ENCODE measurements at regions not wholly inside any gene's neighbourhood (a gene's known extent, or its start where the extent isn't known, plus 50 kb on each side); places are given as distances from the start of the nearest gene placed in this dataset.

DNA sequence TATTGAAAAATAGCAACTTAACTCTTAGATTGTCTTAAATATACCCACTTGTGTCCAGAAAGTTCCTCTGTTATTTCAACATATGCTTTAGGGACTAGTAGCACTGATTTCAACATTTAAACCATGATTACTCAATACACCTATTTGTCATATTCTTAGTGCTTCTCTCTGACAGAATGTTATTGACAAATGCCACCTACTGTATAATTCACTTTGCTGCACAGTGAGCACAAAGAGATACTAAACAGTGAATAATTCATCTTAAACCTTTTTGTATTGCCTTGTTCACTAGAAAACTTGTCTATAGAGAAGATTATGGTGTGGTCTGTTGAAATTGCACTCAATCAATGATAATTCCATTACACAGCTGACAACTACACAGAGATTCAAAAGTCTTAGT is 692.6 kb downstream of the PCDH17 start (continued):
- TF ChIP-seq, protein P1, sequence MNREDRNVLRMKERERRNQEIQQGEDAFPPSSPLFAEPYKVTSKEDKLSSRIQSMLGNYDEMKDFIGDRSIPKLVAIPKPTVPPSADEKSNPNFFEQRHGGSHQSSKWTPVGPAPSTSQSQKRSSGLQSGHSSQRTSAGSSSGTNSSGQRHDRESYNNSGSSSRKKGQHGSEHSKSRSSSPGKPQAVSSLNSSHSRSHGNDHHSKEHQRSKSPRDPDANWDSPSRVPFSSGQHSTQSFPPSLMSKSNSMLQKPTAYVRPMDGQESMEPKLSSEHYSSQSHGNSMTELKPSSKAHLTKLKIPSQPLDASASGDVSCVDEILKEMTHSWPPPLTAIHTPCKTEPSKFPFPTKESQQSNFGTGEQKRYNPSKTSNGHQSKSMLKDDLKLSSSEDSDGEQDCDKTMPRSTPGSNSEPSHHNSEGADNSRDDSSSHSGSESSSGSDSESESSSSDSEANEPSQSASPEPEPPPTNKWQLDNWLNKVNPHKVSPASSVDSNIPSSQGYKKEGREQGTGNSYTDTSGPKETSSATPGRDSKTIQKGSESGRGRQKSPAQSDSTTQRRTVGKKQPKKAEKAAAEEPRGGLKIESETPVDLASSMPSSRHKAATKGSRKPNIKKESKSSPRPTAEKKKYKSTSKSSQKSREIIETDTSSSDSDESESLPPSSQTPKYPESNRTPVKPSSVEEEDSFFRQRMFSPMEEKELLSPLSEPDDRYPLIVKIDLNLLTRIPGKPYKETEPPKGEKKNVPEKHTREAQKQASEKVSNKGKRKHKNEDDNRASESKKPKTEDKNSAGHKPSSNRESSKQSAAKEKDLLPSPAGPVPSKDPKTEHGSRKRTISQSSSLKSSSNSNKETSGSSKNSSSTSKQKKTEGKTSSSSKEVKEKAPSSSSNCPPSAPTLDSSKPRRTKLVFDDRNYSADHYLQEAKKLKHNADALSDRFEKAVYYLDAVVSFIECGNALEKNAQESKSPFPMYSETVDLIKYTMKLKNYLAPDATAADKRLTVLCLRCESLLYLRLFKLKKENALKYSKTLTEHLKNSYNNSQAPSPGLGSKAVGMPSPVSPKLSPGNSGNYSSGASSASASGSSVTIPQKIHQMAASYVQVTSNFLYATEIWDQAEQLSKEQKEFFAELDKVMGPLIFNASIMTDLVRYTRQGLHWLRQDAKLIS (CRISPR knock-in tag; IDR thresholded peaks at IDR 0.05; ENCODE audit: borderline replicate concordance), result no peak
- TF ChIP-seq NFATC4 (CRISPR knock-in tag; IDR thresholded peaks at IDR 0.05) (no peak), ZBTB21 (CRISPR knock-in tag; IDR thresholded peaks at IDR 0.05; ENCODE audit: borderline replicate concordance) (no peak), ZNF232 (CRISPR knock-in tag; IDR thresholded peaks at IDR 0.05) (no peak), ZNF671 (CRISPR knock-in tag; IDR thresholded peaks at IDR 0.05) (no peak), NFE2L1 (CRISPR knock-in tag; IDR thresholded peaks at IDR 0.05) (no peak)

DNA sequence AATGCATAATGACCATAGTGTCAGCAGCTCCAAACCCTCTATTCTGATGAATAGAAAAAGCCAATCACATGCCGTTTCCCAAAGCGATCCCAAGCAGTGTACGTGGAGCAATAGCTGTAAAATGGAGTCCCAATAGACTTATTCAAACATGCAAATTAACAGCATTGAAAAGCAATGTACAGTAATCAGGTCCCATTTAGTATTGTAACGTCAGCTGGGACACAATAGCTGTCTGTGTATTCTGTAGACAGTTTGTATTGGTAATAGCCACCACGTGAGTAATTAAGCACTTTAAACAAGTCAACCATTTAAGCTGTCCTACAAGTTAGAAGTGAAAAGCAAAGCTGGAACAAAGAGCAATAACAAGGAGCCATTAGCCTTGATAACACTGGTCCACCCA is 698.2 kb downstream of the PCDH17 start:
- Mint-ChIP-seq H3K36me3 (no peaks in the 10 kb centered on the region), H3K27ac (no peak overlapping the region), H3K4me1 (0 out of 2 replicates have a peak, but pooled peaks cover 2% of the 10 kb centered on the region), H3K27me3 (ENCODE audit: low read depth) (no peaks in the 10 kb centered on the region), H3K9me3 (no peaks in the 10 kb centered on the region), H3K4me3 (no peak overlapping the region)
- no peak for DNase-seq (ENCODE audit: low spot score)
- ATAC-seq, result no peak
- TF ChIP-seq JAZF1 (CRISPR knock-in tag; IDR thresholded peaks at IDR 0.05), result no peak
- TF ChIP-seq CREM (CRISPR knock-in tag; IDR thresholded peaks at IDR 0.05), result no peak
- TF ChIP-seq, protein P2, sequence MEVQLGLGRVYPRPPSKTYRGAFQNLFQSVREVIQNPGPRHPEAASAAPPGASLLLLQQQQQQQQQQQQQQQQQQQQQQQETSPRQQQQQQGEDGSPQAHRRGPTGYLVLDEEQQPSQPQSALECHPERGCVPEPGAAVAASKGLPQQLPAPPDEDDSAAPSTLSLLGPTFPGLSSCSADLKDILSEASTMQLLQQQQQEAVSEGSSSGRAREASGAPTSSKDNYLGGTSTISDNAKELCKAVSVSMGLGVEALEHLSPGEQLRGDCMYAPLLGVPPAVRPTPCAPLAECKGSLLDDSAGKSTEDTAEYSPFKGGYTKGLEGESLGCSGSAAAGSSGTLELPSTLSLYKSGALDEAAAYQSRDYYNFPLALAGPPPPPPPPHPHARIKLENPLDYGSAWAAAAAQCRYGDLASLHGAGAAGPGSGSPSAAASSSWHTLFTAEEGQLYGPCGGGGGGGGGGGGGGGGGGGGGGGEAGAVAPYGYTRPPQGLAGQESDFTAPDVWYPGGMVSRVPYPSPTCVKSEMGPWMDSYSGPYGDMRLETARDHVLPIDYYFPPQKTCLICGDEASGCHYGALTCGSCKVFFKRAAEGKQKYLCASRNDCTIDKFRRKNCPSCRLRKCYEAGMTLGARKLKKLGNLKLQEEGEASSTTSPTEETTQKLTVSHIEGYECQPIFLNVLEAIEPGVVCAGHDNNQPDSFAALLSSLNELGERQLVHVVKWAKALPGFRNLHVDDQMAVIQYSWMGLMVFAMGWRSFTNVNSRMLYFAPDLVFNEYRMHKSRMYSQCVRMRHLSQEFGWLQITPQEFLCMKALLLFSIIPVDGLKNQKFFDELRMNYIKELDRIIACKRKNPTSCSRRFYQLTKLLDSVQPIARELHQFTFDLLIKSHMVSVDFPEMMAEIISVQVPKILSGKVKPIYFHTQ (CRISPR knock-in tag; IDR thresholded peaks at IDR 0.05), result no peak
- CTCF ChIA-PET, result interaction anchor here (2.1 kb wide), 1 partner anchor 705 kb away, joined by 4 read pairs; no protein-coding TSS in a partner anchor
- POLR2A ChIA-PET, result no interaction called here

DNA sequence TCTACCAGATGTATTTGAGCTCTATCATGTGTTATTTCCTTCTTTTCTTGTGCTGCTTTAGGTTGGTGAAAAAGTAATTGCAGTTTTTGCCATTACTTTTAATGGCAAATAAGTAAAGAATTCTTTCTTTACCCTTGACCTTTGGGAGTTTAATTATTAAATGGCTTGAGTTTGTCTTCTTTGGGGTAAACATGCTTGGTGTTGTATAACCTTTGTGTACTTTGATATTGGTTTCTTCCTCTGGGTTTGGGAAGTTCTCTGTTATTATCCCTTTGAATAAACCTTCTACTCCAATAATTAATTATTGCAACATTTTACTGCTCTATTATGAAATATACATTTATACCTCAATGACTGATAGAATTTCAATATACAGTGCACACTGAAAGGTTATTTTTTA is 709.4 kb downstream of the PCDH17 start:
- no peak overlapping the region for H3K4me3 Mint-ChIP-seq

More for the DNA sequence above, 709.4 kb downstream of the PCDH17 start:
- H3K27ac Mint-ChIP-seq, result no peak overlapping the region
- H3K4me1 Mint-ChIP-seq, result peaks cover 23% of the 10 kb centered on the region
- H3K9me3 Mint-ChIP-seq, result peaks cover 8% of the 10 kb centered on the region
- H3K36me3 Mint-ChIP-seq, result peaks cover 5% of the 10 kb centered on the region
- H3K27me3 Mint-ChIP-seq (ENCODE audit: low read depth), result no peaks in the 10 kb centered on the region
- TF ChIP-seq, protein P3, sequence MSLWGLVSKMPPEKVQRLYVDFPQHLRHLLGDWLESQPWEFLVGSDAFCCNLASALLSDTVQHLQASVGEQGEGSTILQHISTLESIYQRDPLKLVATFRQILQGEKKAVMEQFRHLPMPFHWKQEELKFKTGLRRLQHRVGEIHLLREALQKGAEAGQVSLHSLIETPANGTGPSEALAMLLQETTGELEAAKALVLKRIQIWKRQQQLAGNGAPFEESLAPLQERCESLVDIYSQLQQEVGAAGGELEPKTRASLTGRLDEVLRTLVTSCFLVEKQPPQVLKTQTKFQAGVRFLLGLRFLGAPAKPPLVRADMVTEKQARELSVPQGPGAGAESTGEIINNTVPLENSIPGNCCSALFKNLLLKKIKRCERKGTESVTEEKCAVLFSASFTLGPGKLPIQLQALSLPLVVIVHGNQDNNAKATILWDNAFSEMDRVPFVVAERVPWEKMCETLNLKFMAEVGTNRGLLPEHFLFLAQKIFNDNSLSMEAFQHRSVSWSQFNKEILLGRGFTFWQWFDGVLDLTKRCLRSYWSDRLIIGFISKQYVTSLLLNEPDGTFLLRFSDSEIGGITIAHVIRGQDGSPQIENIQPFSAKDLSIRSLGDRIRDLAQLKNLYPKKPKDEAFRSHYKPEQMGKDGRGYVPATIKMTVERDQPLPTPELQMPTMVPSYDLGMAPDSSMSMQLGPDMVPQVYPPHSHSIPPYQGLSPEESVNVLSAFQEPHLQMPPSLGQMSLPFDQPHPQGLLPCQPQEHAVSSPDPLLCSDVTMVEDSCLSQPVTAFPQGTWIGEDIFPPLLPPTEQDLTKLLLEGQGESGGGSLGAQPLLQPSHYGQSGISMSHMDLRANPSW (CRISPR knock-in tag; conservative IDR thresholded peaks at IDR 0.05; ENCODE audit: low read depth), result no peak
- TF ChIP-seq, protein P4, sequence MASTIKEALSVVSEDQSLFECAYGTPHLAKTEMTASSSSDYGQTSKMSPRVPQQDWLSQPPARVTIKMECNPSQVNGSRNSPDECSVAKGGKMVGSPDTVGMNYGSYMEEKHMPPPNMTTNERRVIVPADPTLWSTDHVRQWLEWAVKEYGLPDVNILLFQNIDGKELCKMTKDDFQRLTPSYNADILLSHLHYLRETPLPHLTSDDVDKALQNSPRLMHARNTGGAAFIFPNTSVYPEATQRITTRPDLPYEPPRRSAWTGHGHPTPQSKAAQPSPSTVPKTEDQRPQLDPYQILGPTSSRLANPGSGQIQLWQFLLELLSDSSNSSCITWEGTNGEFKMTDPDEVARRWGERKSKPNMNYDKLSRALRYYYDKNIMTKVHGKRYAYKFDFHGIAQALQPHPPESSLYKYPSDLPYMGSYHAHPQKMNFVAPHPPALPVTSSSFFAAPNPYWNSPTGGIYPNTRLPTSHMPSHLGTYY (CRISPR knock-in tag; IDR thresholded peaks at IDR 0.05), result no peak
- TF ChIP-seq, protein P5, sequence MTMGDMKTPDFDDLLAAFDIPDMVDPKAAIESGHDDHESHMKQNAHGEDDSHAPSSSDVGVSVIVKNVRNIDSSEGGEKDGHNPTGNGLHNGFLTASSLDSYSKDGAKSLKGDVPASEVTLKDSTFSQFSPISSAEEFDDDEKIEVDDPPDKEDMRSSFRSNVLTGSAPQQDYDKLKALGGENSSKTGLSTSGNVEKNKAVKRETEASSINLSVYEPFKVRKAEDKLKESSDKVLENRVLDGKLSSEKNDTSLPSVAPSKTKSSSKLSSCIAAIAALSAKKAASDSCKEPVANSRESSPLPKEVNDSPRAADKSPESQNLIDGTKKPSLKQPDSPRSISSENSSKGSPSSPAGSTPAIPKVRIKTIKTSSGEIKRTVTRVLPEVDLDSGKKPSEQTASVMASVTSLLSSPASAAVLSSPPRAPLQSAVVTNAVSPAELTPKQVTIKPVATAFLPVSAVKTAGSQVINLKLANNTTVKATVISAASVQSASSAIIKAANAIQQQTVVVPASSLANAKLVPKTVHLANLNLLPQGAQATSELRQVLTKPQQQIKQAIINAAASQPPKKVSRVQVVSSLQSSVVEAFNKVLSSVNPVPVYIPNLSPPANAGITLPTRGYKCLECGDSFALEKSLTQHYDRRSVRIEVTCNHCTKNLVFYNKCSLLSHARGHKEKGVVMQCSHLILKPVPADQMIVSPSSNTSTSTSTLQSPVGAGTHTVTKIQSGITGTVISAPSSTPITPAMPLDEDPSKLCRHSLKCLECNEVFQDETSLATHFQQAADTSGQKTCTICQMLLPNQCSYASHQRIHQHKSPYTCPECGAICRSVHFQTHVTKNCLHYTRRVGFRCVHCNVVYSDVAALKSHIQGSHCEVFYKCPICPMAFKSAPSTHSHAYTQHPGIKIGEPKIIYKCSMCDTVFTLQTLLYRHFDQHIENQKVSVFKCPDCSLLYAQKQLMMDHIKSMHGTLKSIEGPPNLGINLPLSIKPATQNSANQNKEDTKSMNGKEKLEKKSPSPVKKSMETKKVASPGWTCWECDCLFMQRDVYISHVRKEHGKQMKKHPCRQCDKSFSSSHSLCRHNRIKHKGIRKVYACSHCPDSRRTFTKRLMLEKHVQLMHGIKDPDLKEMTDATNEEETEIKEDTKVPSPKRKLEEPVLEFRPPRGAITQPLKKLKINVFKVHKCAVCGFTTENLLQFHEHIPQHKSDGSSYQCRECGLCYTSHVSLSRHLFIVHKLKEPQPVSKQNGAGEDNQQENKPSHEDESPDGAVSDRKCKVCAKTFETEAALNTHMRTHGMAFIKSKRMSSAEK (CRISPR knock-in tag; IDR thresholded peaks at IDR 0.05; ENCODE audit: borderline replicate concordance), result no peak
- TF ChIP-seq, protein P6, sequence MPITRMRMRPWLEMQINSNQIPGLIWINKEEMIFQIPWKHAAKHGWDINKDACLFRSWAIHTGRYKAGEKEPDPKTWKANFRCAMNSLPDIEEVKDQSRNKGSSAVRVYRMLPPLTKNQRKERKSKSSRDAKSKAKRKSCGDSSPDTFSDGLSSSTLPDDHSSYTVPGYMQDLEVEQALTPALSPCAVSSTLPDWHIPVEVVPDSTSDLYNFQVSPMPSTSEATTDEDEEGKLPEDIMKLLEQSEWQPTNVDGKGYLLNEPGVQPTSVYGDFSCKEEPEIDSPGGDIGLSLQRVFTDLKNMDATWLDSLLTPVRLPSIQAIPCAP (CRISPR knock-in tag; IDR thresholded peaks at IDR 0.05), result no peak
- TF ChIP-seq RELA (CRISPR knock-in tag; IDR thresholded peaks at IDR 0.05; ENCODE audit: borderline replicate concordance), result no peak
- CTCF ChIA-PET, result no interaction called here
- ATAC-seq (no peak), DNase-seq (ENCODE audit: low spot score) (no peak)
- POLR2A ChIA-PET, result no interaction called here

Measured in WTC11 (cell line).